Endothelial cell of umbilical vein (primary cell): ENCODE measurements at regions not wholly inside any gene's neighbourhood (a gene's known extent, or its start where the extent isn't known, plus 50 kb on each side); places are given as distances from the start of the nearest gene placed in this dataset.

Source experiments
- CTCF ChIP-seq, 2 donors: IDR thresholded peaks; 1 replicate in 1 of 2; 2 replicates in 1 of 2; pipeline ENCODE4 v1.5.1; 2011; ENCODE audit warnings: low read length in 2 of 2, mild to moderate bottlenecking in 2 of 2, moderate library complexity in 2 of 2, control low read depth in 1 of 2, inconsistent platforms in 1 of 2, low read depth in 1 of 2; ENCODE audit not compliant: insufficient read depth in 1 of 2; ENCODE audit errors: extremely low read depth in 1 of 2
- EZH2 ChIP-seq: IDR thresholded peaks from 2 replicates; pipeline ENCODE4 v1.6.1; 2012; ENCODE audit warnings: borderline replicate concordance, low read depth, mild to moderate bottlenecking, moderate library complexity, low read length, inconsistent platforms; ENCODE audit not compliant: severe bottlenecking
- FOS ChIP-seq: IDR thresholded peaks from 2 replicates; pipeline ENCODE4 v1.6.1; 2011; ENCODE audit warnings: mild to moderate bottlenecking, low read length, moderate library complexity, borderline replicate concordance; ENCODE audit not compliant: insufficient read depth
- POLR2A ChIP-seq: IDR thresholded peaks from 2 replicates; pipeline ENCODE4 v1.6.1; 2012; ENCODE audit warnings: low read depth, mild to moderate bottlenecking, control low read depth, low read length

- TF ChIP-seq CTCF (IDR thresholded peaks at IDR 0.05; ENCODE audit: extremely low read depth in 1 of 2, insufficient read depth in 1 of 2, low read depth in 1 of 2, low read length in 2 of 2) (no peak), EZH2 (no peak), POLR2A (no peak), FOS (no peak)
Observed at GRCh38 chr18:23356915-23357601, 96.0 kb upstream of the RIOK3 start.
